ENCODE measurements at regions not wholly inside any gene's neighbourhood (a gene's known extent, or its start where the extent isn't known, plus 50 kb on each side); places are given as distances from the start of the nearest gene placed in this dataset.

DNA sequence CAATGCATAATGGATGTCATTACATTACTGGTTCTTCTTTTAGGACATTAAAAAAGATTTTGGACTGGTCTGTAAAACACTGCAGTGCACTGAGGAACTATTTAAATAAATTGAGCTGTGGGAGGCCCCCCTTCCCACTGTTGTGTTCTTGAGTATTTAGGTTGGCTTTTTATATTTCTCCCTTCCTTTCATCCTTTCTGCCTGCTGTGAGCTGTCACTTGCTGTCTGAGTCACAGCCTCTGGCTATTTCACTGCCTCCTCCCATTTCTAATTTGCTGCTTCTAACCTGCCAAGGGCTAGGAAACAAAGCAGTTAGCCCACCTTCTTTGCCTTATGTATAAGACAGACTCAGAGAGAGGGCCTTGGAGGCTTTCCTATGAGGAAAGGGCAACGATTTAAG lies 89.0 kb upstream of the FNDC3B start:
- intact Hi-C loops (cut with DNase I) = no loop called here
- no peaks in the 10 kb centered on the region for H3K36me3 ChIP-seq
- DNase-seq (ENCODE audit: extremely low spot score in 2 of 2) = no peak
- TF ChIP-seq POLR2A (IDR thresholded peaks at IDR 0.05) = no peak
- no peak for TF ChIP-seq POLR2AphosphoS5 (IDR thresholded peaks at IDR 0.05; ENCODE audit: insufficient read depth in 1 of 2, low read depth in 1 of 2)
- no peak overlapping the region for H3K4me3 ChIP-seq
- H3K4me1 ChIP-seq = peaks cover 6% of the 10 kb centered on the region
- H3K27me3 ChIP-seq = no peaks in the 10 kb centered on the region
- H3K9me3 ChIP-seq = no peaks in the 10 kb centered on the region
- no peak overlapping the region for H3K27ac ChIP-seq

- DNase-seq (ENCODE audit: extremely low spot score in 2 of 2) = no peak
- intact Hi-C loops (cut with DNase I) = no loop called here
Measured at GRCh38 chr3:171951597-171951996, 87.8 kb upstream of the FNDC3B start.

GRCh38 chr3:171953301-171954022 lies 85.9 kb upstream of the FNDC3B start:
- intact Hi-C loops (cut with DNase I) = no loop called here
- peaks cover 6% of the 10 kb centered on the region for H3K4me1 ChIP-seq
- no peaks in the 10 kb centered on the region for H3K27me3 ChIP-seq
- no peak for DNase-seq (ENCODE audit: extremely low spot score in 2 of 2)
- H3K4me3 ChIP-seq = no peak overlapping the region
- no peaks in the 10 kb centered on the region for H3K9me3 ChIP-seq
- no peak overlapping the region for H3K27ac ChIP-seq
- TF ChIP-seq POLR2AphosphoS5 (IDR thresholded peaks at IDR 0.05; ENCODE audit: insufficient read depth in 1 of 2, low read depth in 1 of 2) (no peak), POLR2A (IDR thresholded peaks at IDR 0.05) (no peak)
- TF ChIP-seq, protein P1, sequence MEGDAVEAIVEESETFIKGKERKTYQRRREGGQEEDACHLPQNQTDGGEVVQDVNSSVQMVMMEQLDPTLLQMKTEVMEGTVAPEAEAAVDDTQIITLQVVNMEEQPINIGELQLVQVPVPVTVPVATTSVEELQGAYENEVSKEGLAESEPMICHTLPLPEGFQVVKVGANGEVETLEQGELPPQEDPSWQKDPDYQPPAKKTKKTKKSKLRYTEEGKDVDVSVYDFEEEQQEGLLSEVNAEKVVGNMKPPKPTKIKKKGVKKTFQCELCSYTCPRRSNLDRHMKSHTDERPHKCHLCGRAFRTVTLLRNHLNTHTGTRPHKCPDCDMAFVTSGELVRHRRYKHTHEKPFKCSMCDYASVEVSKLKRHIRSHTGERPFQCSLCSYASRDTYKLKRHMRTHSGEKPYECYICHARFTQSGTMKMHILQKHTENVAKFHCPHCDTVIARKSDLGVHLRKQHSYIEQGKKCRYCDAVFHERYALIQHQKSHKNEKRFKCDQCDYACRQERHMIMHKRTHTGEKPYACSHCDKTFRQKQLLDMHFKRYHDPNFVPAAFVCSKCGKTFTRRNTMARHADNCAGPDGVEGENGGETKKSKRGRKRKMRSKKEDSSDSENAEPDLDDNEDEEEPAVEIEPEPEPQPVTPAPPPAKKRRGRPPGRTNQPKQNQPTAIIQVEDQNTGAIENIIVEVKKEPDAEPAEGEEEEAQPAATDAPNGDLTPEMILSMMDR (IDR thresholded peaks at IDR 0.05) = no peak
- H3K36me3 ChIP-seq = no peaks in the 10 kb centered on the region

More at GRCh38 chr3:171951597-171951996, 87.8 kb upstream of the FNDC3B start:
- Histone ChIP-seq H3K27ac (no peak overlapping the region), H3K9me3 (no peaks in the 10 kb centered on the region), H3K36me3 (no peaks in the 10 kb centered on the region), H3K4me1 (peaks cover 6% of the 10 kb centered on the region), H3K4me3 (no peak overlapping the region), H3K27me3 (no peaks in the 10 kb centered on the region)
- TF ChIP-seq, protein P1 (IDR thresholded peaks at IDR 0.05) = no peak
- no peak for TF ChIP-seq POLR2AphosphoS5 (IDR thresholded peaks at IDR 0.05; ENCODE audit: insufficient read depth in 1 of 2, low read depth in 1 of 2)

DNA sequence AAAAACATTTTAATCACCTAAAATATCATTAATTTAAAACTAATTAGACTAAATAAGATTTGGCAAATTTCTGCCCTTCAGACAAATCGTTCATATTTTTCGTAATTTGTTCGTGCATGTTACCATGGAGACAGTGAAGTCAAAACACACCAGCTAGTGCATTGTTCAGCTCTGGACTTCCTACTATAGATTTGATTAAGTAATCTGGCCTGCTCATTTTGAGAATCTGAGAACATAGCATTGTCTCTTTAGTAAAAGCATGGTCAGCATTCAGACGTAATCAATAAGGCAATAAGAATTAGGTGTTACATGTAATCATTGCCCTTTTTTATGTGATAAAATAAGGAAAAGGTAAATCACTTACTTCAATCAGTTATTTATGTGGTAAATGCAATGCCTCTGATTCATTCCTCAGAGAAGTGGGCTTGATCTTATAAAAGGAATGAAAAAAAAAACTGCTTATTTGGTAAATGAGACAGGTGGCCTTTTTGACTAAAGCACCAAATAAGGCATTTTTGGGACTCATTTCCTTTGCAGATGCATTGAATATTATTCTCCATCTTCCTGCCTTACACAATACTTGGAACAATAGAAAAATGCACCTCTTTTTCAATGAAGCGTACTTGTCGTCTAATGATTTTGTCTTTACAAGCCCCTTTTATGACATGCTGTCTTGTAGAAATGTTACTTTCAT lies 84.5 kb upstream of the FNDC3B start:
- no peak for DNase-seq (ENCODE audit: extremely low spot score in 2 of 2)
- no peak overlapping the region for H3K27ac ChIP-seq
- H3K4me1 ChIP-seq = peaks cover 6% of the 10 kb centered on the region
- intact Hi-C loops (cut with DNase I) = no loop called here
- no peaks in the 10 kb centered on the region for H3K27me3 ChIP-seq
- no peak overlapping the region for H3K4me3 ChIP-seq
- no peaks in the 10 kb centered on the region for H3K36me3 ChIP-seq
- H3K9me3 ChIP-seq = no peaks in the 10 kb centered on the region
- TF ChIP-seq POLR2AphosphoS5 (IDR thresholded peaks at IDR 0.05; ENCODE audit: insufficient read depth in 1 of 2, low read depth in 1 of 2) = no peak
- no peak for TF ChIP-seq POLR2A (IDR thresholded peaks at IDR 0.05)
- TF ChIP-seq, protein P1 (IDR thresholded peaks at IDR 0.05) = no peak

DNA sequence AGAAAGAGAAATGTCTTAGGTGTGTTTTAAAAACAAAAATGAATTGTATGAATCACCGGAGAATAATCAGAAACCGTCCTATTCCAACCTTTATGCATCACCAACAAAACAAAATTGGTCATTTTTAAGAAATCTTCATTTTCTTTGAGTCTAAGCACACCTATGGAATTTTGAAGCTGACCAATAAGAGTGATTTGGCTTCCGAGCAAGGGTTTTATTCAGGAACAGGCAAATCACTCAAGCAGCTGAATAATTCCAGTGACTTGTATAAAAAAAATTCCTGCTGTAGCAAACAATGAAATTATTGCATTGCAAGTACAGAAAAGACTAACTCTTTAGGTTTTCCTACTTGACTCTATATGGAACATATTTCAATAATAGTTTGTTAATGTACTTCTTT lies 83.8 kb upstream of the FNDC3B start:
- intact Hi-C loops (cut with DNase I) = no loop called here
- no peaks in the 10 kb centered on the region for H3K9me3 ChIP-seq
- no peak overlapping the region for H3K4me3 ChIP-seq
- H3K27me3 ChIP-seq = no peaks in the 10 kb centered on the region
- no peak overlapping the region for H3K27ac ChIP-seq
- DNase-seq (ENCODE audit: extremely low spot score in 2 of 2) = no peak
- TF ChIP-seq, protein P1 (IDR thresholded peaks at IDR 0.05) = no peak
- TF ChIP-seq POLR2A (IDR thresholded peaks at IDR 0.05) (no peak), POLR2AphosphoS5 (IDR thresholded peaks at IDR 0.05; ENCODE audit: insufficient read depth in 1 of 2, low read depth in 1 of 2) (no peak)
- no peaks in the 10 kb centered on the region for H3K36me3 ChIP-seq
- peaks cover 6% of the 10 kb centered on the region for H3K4me1 ChIP-seq
